GM18499 (cell line): ENCODE measurements at regions not wholly inside any gene's neighbourhood (a gene's known extent, or its start where the extent isn't known, plus 50 kb on each side); places are given as distances from the start of the nearest gene placed in this dataset.

Source experiments
- ATAC-seq: cut with Tn5 transposase; IDR thresholded peaks from one replicate; pipeline ENCODE4 v1.9.1; 2021; ENCODE audit warnings: moderate number of reproducible peaks; ENCODE audit not compliant: insufficient read depth, unreplicated experiment

- ATAC-seq, result no peak
These were observed 536.7 kb upstream of the ARGLU1 start for GRCh38 chr13:107104631-107105030.

GRCh38 chr13:107102676-107103075 lies 534.7 kb upstream of the ARGLU1 start:
- no peak for ATAC-seq

- ATAC-seq, result no peak
These were observed 531.7 kb upstream of the ARGLU1 start for GRCh38 chr13:107099661-107100060.

- no peak for ATAC-seq
These were observed 530.0 kb upstream of the ARGLU1 start for GRCh38 chr13:107097916-107098315.

GRCh38 chr13:107095876-107096275 lies 527.9 kb upstream of the ARGLU1 start:
- no peak for ATAC-seq

DNA sequence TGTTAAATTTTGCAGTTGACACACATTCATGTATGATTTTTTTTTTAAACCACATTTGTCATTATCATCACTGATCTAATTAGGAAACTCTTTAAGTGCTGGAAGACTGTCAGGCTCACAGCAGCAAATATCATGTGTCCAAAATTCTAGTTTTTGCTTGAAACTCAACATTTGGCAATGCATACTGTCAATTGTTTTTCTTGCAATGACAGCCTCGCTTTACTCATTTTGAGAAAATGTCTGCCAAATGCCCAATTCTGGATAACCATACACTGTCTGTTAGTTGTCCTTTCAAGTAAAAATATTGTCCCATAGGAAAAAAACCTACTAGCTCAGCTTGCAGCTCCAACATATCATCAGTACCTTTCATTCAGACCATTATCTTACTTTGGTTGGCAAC lies 523.9 kb upstream of the ARGLU1 start:
- no peak for ATAC-seq

DNA sequence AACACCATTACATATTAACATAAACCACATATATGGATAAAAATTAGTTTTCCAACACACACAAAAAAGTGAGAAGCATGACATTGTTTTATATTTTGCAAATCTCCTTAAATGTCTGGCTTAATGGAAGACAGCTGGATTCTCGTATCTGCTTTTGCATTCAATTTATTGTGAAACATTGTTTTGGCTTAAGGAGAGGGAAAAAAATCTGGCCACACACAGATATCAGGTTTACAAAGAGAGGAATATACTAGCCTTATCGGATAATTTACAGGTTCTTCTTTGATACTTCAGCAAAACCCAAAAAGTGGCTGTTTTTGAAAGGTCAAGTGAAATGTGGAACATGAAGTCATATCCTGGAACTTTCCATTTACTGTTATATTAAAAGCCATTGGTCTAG lies 523.5 kb upstream of the ARGLU1 start:
- ATAC-seq, result no peak

DNA sequence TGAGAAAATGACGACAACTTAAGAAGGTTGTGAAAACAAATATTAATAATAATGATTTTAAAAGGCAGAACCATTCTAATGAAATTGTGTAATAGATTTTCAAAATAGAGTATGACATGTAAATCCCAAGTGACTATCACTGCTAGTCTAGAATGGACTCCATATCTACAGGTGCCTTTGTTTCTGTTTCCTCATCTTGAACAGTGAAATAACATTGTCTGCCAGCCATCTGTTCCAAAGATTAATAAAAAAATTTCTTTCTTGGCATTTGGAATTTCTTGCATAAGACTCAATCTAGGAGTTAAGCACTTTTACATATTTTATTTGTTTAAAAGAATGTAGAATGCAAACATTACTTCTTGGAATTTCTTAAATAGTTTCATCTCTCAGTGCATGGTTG lies 520.1 kb upstream of the ARGLU1 start:
- ATAC-seq, result no peak

DNA sequence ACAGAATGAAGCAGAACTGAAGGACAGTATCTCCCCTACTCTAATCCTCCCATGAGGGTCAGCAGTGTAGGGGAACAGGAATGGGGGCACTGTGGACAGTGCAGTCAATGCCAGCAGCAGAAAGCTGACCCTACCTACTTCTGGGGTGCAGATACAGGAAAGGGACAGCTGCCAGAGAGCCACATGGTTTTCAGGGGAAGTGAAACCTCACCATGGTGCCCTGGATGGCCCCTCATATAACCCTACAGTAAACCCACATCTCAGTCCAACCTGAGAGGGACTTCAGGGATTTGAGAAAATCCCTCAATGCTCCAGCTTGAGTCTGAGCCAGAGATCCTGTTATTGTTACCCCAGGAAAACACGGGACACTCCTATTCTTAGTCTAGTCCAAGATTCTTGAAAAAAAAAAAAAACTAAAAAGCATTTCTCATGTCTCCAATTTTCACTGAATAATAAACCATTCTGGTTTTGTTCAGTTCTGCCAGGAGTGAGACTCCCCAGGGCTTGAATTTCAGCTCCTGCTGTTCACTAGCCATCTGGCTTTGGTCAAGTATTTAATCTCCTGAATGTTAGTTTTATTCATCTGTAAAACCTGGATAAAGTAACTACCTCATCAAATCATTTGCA lies 511.6 kb upstream of the ARGLU1 start:
- no peak for ATAC-seq

DNA sequence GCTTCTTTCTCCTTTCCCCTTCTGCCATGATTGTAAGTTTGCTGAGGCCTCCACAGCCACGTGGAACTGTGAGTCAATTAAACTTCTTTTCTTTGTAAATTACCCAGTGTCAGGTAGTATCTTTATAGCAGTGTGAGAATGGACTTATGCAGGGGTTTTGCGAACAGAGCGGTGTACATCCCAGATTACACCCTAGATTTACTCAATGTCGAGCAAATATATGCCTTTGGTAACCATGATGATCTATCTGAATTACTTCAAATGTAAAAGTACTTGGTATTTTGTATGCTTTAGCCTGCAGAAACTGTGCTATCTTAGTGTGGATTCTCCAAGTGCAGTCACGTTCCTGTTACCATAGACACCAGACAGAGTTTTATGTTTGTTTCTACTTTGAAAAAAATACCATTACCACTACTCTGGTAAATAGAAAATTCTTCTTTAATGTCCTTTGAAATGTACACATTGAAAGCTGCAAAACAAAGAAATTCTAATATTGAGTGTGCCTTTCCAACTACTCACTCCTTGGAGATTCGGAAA lies 510.4 kb upstream of the ARGLU1 start:
- no peak for ATAC-seq

GRCh38 chr13:107076801-107077200 lies 508.9 kb upstream of the ARGLU1 start:
- no peak for ATAC-seq

- ATAC-seq, result no peak
These were observed 507.6 kb upstream of the ARGLU1 start for GRCh38 chr13:107075576-107075975.

DNA sequence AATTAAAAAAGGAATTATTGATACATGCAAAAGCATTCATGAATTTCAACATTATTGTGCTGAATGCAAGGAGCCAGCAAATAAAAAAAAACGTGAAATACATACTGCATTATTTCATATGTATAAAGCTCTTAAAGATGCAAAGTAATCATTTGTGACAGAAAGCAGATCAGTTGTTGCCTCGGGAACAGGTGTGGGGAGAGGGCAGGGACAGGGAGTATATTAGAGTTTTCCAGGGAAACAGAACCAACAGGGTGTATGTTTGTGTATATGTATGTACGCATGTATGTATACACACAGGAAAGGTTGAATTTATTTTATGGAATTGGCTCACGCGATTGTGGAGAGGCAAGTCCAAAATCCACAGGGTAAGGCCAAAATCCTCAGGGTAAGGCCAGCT lies 502.9 kb upstream of the ARGLU1 start:
- ATAC-seq, result no peak

GRCh38 chr13:107069108-107069776 lies 501.3 kb upstream of the ARGLU1 start:
- no peak for ATAC-seq

GRCh38 chr13:107067381-107067780 lies 499.4 kb upstream of the ARGLU1 start:
- ATAC-seq, result no peak

DNA sequence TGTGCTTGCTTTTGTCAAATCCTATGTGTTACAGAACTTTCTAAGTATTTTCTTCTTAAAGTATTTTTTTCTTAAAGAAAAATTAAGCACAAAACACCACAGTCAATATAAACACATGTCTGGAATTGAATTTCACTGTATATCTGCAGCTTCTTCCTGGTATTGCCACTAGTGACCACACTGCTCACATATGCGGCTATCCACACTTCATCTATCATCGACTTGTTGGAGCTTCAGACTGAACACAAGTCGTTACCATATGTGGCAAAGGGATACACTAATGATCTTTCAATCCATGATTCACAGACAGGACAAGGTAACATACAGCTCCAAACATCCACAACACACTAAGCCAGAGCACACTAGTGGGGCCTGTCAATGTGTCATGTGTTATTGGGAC lies 498.4 kb upstream of the ARGLU1 start:
- no peak for ATAC-seq

DNA sequence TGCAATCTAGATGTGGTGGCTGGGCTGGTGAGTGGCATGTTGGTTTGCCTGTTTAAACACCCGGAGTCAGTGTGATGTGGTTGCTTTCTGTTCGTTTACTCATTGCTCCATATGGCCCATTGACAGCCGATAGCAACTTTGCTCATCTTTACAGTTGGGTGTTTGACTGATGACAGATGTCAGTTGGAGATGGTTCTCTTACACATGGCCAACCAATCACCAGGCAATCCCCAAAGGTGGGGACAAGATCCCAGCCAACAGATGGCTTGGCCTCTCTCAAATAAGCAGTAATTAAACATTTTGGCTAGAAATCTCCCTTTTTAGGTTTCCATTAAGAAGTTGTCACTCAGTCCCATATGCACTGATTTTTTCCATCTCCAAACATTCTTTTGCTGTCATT lies 497.1 kb upstream of the ARGLU1 start:
- ATAC-seq, result no peak

- no peak for ATAC-seq
These were observed 489.2 kb upstream of the ARGLU1 start for GRCh38 chr13:107057028-107057631.

- no peak for ATAC-seq
These were observed 475.4 kb upstream of the ARGLU1 start for GRCh38 chr13:107043021-107043956.

GRCh38 chr13:107035778-107036177 lies 467.8 kb upstream of the ARGLU1 start:
- no peak for ATAC-seq

- ATAC-seq, result no peak
These were observed 467.2 kb upstream of the ARGLU1 start for GRCh38 chr13:107035186-107035585.
